ENCODE measurements at regions not wholly inside any gene's neighbourhood (a gene's known extent, or its start where the extent isn't known, plus 50 kb on each side); places are given as distances from the start of the nearest gene placed in this dataset.

- no peak overlapping the region for H3K4me3 ChIP-seq (replicated peaks in 1 of 3; ENCODE audit: insufficient read depth in 1 of 3, low read depth in 1 of 3, low read length in 3 of 3)
- H3K27me3 ChIP-seq (ENCODE audit: control insufficient read depth in 2 of 2, insufficient read depth in 2 of 2, low read length in 2 of 2) = no peaks in the 10 kb centered on the region
- H2AFZ ChIP-seq (ENCODE audit: low read depth, low read length) = no peak overlapping the region
- H3K9ac ChIP-seq (replicated peaks; ENCODE audit: extremely low read depth, insufficient read depth, low read length) = no peak overlapping the region
- POLR2A ChIA-PET = no interaction called here
- H3K79me2 ChIP-seq (ENCODE audit: control insufficient read depth, insufficient read depth, low read length) = no peaks in the 10 kb centered on the region
- BruUV-seq (replicated peaks) = no TSS peak
- TF ChIP-seq POLR2A (IDR thresholded peaks at IDR 0.05; ENCODE audit: low read depth, low read length) (no peak), JUN (IDR thresholded peaks at IDR 0.05; ENCODE audit: borderline replicate concordance, insufficient read depth, insufficient read length, low read depth) (no peak)
- DNase-seq (ENCODE audit: low read depth, low spot score) (no peak), FAIRE-seq (no peak)
- no peak overlapping the region for H3K4me2 ChIP-seq (ENCODE audit: insufficient read depth, low read length)
- H3K36me3 ChIP-seq (ENCODE audit: control insufficient read depth in 2 of 2, extremely low read depth in 1 of 2, insufficient read depth in 2 of 2, low read length in 2 of 2) = no peaks in the 10 kb centered on the region
- H3K27ac ChIP-seq (ENCODE audit: insufficient read depth, low read depth, low read length) = no peak overlapping the region
- intact Hi-C loops (cut with micrococcal nuclease) (no loop called here), dilution Hi-C loops (cut with MboI; ENCODE audit: extremely low pct_ligation_motif_present, low sequenced_read_pairs) (no loop called here)
- H3K4me1 ChIP-seq (ENCODE audit: control insufficient read depth, extremely low read depth, insufficient read depth, low read length) = no peaks in the 10 kb centered on the region
- no peaks in the 10 kb centered on the region for H4K20me1 ChIP-seq (replicated peaks; ENCODE audit: control insufficient read depth, extremely low read depth, insufficient read depth, low read length)
- H3K9me1 ChIP-seq (replicated peaks; ENCODE audit: control insufficient read depth, extremely low read depth, insufficient read depth, low read length) = no peaks in the 10 kb centered on the region
- CTCF ChIA-PET = no interaction called here
- no peaks in the 10 kb centered on the region for H3K9me3 ChIP-seq (replicated peaks; ENCODE audit: control insufficient read depth, insufficient read depth, low read length)
Observed at GRCh38 chr17:33492731-33493265, 199.7 kb upstream of the ASIC2 start.

GRCh38 chr17:33493566-33493965, 200.5 kb upstream of the ASIC2 start:
- FAIRE-seq = no peak
- dilution Hi-C loops (cut with MboI; ENCODE audit: extremely low pct_ligation_motif_present, low sequenced_read_pairs) = no loop called here
- no peaks in the 10 kb centered on the region for H3K9me3 ChIP-seq (replicated peaks; ENCODE audit: control insufficient read depth, insufficient read depth, low read length)
- CTCF ChIA-PET = no interaction called here
- H3K9me1 ChIP-seq (replicated peaks; ENCODE audit: control insufficient read depth, extremely low read depth, insufficient read depth, low read length) = no peaks in the 10 kb centered on the region
- no peaks in the 10 kb centered on the region for H3K79me2 ChIP-seq (ENCODE audit: control insufficient read depth, insufficient read depth, low read length)
- H3K9ac ChIP-seq (replicated peaks; ENCODE audit: extremely low read depth, insufficient read depth, low read length) = no peak overlapping the region
- no peak for TF ChIP-seq MYC (IDR thresholded peaks at IDR 0.05; ENCODE audit: low read depth, low read length)
- no peak for TF ChIP-seq MAX (IDR thresholded peaks at IDR 0.05; ENCODE audit: insufficient read depth, insufficient read length)
- no peak for TF ChIP-seq POLR2A (IDR thresholded peaks at IDR 0.05; ENCODE audit: low read depth, low read length)
- H3K27me3 ChIP-seq (ENCODE audit: control insufficient read depth in 2 of 2, insufficient read depth in 2 of 2, low read length in 2 of 2) = no peaks in the 10 kb centered on the region
- H3K27ac ChIP-seq (ENCODE audit: insufficient read depth, low read depth, low read length) = no peak overlapping the region
- POLR2A ChIA-PET = no interaction called here
- H2AFZ ChIP-seq (ENCODE audit: low read depth, low read length) = no peak overlapping the region
- BruUV-seq (replicated peaks) = no TSS peak
- no peaks in the 10 kb centered on the region for H4K20me1 ChIP-seq (replicated peaks; ENCODE audit: control insufficient read depth, extremely low read depth, insufficient read depth, low read length)
- H3K4me3 ChIP-seq (replicated peaks in 1 of 3; ENCODE audit: insufficient read depth in 1 of 3, low read depth in 1 of 3, low read length in 3 of 3) = no peak overlapping the region
- no peak overlapping the region for H3K4me2 ChIP-seq (ENCODE audit: insufficient read depth, low read length)
- intact Hi-C loops (cut with micrococcal nuclease) = no loop called here
- H3K4me1 ChIP-seq (ENCODE audit: control insufficient read depth, extremely low read depth, insufficient read depth, low read length) = no peaks in the 10 kb centered on the region
- no peaks in the 10 kb centered on the region for H3K36me3 ChIP-seq (ENCODE audit: control insufficient read depth in 2 of 2, extremely low read depth in 1 of 2, insufficient read depth in 2 of 2, low read length in 2 of 2)
- no peak for DNase-seq (ENCODE audit: low read depth, low spot score)

All from endothelial cell of umbilical vein (primary cell).